GM12891 (cell line): ENCODE measurements at regions not wholly inside any gene's neighbourhood (a gene's known extent, or its start where the extent isn't known, plus 50 kb on each side); places are given as distances from the start of the nearest gene placed in this dataset.

ENCODE experiments used
- POLR2A ChIP-seq: IDR thresholded peaks from 2 replicates; pipeline ENCODE4 v1.6.1; 2011; ENCODE audit warnings: low read depth, low read length, control low read depth
- POU2F2 ChIP-seq: IDR thresholded peaks from 2 replicates; pipeline ENCODE4 v1.6.1; 2011; ENCODE audit warnings: low read depth, mild to moderate bottlenecking, control low read depth, low read length, moderate library complexity

GRCh38 chr2:71813315-71813714 is 334.3 kb downstream of the CYP26B1 start:
- TF ChIP-seq POLR2A (no peak), POU2F2 (no peak)
